GM12864 (cell line): ENCODE measurements at regions not wholly inside any gene's neighbourhood (a gene's known extent, or its start where the extent isn't known, plus 50 kb on each side); places are given as distances from the start of the nearest gene placed in this dataset.

Experiments
- DNase-seq: peaks from one replicate; pipeline ENCODE4 v3.0.0-alpha.2; 2011; ENCODE audit warnings: low read depth
- H3K4me3 ChIP-seq: 2 replicates; pipeline ENCODE4 v1.5.1; 2011; ENCODE audit warnings: mild to moderate bottlenecking, low read depth, low read length, control low read depth
- CTCF ChIP-seq: IDR thresholded peaks from 2 replicates; pipeline ENCODE4 v1.5.1; 2011; ENCODE audit warnings: low read depth, mild to moderate bottlenecking, moderate library complexity, low read length, control low read depth, inconsistent platforms; ENCODE audit errors: missing control alignments

- DNase-seq = no peak
- H3K4me3 ChIP-seq = no peak overlapping the region
- TF ChIP-seq CTCF = no peak
These were observed 2057.1 kb upstream of the PCDH20 start for GRCh38 chr13:63472711-63473110.

- no peak for DNase-seq
- no peak overlapping the region for H3K4me3 ChIP-seq
- no peak for TF ChIP-seq CTCF
These were observed 2048.3 kb upstream of the PCDH20 start for GRCh38 chr13:63463782-63464610.

- no peak overlapping the region for H3K4me3 ChIP-seq
- no peak for DNase-seq
- TF ChIP-seq CTCF = no peak
These were observed 2044.9 kb upstream of the PCDH20 start for GRCh38 chr13:63460462-63461090.

- DNase-seq = no peak
- no peak overlapping the region for H3K4me3 ChIP-seq
- TF ChIP-seq CTCF = no peak
These were observed 2041.5 kb upstream of the PCDH20 start for GRCh38 chr13:63457186-63457585.

GRCh38 chr13:63455938-63456337, 2040.3 kb upstream of the PCDH20 start:
- no peak for TF ChIP-seq CTCF
- H3K4me3 ChIP-seq = no peak overlapping the region
- DNase-seq = no peak

GRCh38 chr13:63449550-63449949, 2033.9 kb upstream of the PCDH20 start:
- H3K4me3 ChIP-seq = no peak overlapping the region
- no peak for TF ChIP-seq CTCF
- DNase-seq = no peak
